HG02642 (cell line): ENCODE measurements at regions not wholly inside any gene's neighbourhood (a gene's known extent, or its start where the extent isn't known, plus 50 kb on each side); places are given as distances from the start of the nearest gene placed in this dataset.

Experiments
- ATAC-seq: cut with Tn5 transposase; IDR thresholded peaks from one replicate; pipeline ENCODE4 v1.9.1; 2021; ENCODE audit warnings: mild to moderate bottlenecking; ENCODE audit not compliant: unreplicated experiment, poor library complexity

- ATAC-seq, result no peak
Observed at GRCh38 chr6:95768539-95768938, 191.2 kb downstream of the MANEA start.

- no peak for ATAC-seq
Observed at GRCh38 chr6:95777338-95777737, 200.0 kb downstream of the MANEA start.

- ATAC-seq, result no peak
Observed at GRCh38 chr6:95780037-95780436, 202.7 kb downstream of the MANEA start.

GRCh38 chr6:95784019-95784418, 206.7 kb downstream of the MANEA start:
- no peak for ATAC-seq

- ATAC-seq, result peak; percentile 81
Observed at GRCh38 chr6:95784869-95785268, 207.5 kb downstream of the MANEA start.

- peak; percentile 55 for ATAC-seq
Observed at GRCh38 chr6:95785785-95786184, 208.4 kb downstream of the MANEA start.

GRCh38 chr6:95786802-95787201, 209.5 kb downstream of the MANEA start:
- no peak for ATAC-seq

- ATAC-seq, result no peak
Observed at GRCh38 chr6:95790787-95791186, 213.5 kb downstream of the MANEA start.

GRCh38 chr6:95794749-95795148, 217.4 kb downstream of the MANEA start:
- no peak for ATAC-seq

GRCh38 chr6:95795927-95796326, 218.6 kb downstream of the MANEA start:
- no peak for ATAC-seq

- no peak for ATAC-seq
Observed at GRCh38 chr6:95797054-95797453, 218.7 kb upstream of the FUT9 start.

- no peak for ATAC-seq
Observed at GRCh38 chr6:95802978-95803377, 212.8 kb upstream of the FUT9 start.

GRCh38 chr6:95803889-95804288, 211.9 kb upstream of the FUT9 start:
- ATAC-seq, result no peak

- peak; percentile 57 for ATAC-seq
Observed at GRCh38 chr6:95804847-95805541, 210.8 kb upstream of the FUT9 start.

GRCh38 chr6:95805699-95806098, 210.1 kb upstream of the FUT9 start:
- ATAC-seq, result peak; percentile 34

- ATAC-seq, result no peak
Observed at GRCh38 chr6:95815389-95816056, 200.3 kb upstream of the FUT9 start.

- ATAC-seq, result no peak
Observed at GRCh38 chr6:95819461-95819860, 196.3 kb upstream of the FUT9 start.

- ATAC-seq, result peak; percentile 47
Observed at GRCh38 chr6:95819939-95820338, 195.8 kb upstream of the FUT9 start.

- no peak for ATAC-seq
Observed at GRCh38 chr6:95830859-95831557, 184.8 kb upstream of the FUT9 start.

- ATAC-seq, result no peak
Observed at GRCh38 chr6:95837890-95838289, 177.9 kb upstream of the FUT9 start.

- ATAC-seq, result no peak
Observed at GRCh38 chr6:95841560-95841959, 174.2 kb upstream of the FUT9 start.
